ENCODE measurements at regions not wholly inside any gene's neighbourhood (a gene's known extent, or its start where the extent isn't known, plus 50 kb on each side); places are given as distances from the start of the nearest gene placed in this dataset.

- TF ChIP-seq, protein P1, sequence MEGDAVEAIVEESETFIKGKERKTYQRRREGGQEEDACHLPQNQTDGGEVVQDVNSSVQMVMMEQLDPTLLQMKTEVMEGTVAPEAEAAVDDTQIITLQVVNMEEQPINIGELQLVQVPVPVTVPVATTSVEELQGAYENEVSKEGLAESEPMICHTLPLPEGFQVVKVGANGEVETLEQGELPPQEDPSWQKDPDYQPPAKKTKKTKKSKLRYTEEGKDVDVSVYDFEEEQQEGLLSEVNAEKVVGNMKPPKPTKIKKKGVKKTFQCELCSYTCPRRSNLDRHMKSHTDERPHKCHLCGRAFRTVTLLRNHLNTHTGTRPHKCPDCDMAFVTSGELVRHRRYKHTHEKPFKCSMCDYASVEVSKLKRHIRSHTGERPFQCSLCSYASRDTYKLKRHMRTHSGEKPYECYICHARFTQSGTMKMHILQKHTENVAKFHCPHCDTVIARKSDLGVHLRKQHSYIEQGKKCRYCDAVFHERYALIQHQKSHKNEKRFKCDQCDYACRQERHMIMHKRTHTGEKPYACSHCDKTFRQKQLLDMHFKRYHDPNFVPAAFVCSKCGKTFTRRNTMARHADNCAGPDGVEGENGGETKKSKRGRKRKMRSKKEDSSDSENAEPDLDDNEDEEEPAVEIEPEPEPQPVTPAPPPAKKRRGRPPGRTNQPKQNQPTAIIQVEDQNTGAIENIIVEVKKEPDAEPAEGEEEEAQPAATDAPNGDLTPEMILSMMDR (IDR thresholded peaks at IDR 0.05): no peak
- TF ChIP-seq POLR2A (IDR thresholded peaks at IDR 0.05): no peak
These were observed 1258.0 kb upstream of the ZEB2 start for GRCh38 chr2:145777914-145778313.

Measured in Peyer's patch (tissue), 4 donors.